AG04450 (cell line): ENCODE measurements at regions not wholly inside any gene's neighbourhood (a gene's known extent, or its start where the extent isn't known, plus 50 kb on each side); places are given as distances from the start of the nearest gene placed in this dataset.

Experiments
- CTCF ChIA-PET: fragments of 300-600, 350-600 bp; formaldehyde crosslinking; extraction: SDS; loops from one replicate; lab custom pipeline; 2022; ENCODE audit warnings: antibody characterized with exemption, inconsistent platforms; lab: Charles Lee
- POLR2A ChIA-PET: fragments of 350-600 bp; formaldehyde crosslinking; extraction: SDS; loops from one replicate; lab custom pipeline; 2021; ENCODE audit warnings: antibody characterized with exemption, inconsistent platforms; lab: Yijun Ruan, JAX
- DNase-seq: peaks from one replicate; pipeline ENCODE4 v3.0.0-alpha.2; 2011; ENCODE audit warnings: low read depth, low spot score
- H3K27ac ChIP-seq: one replicate; pipeline ENCODE4 v1.5.1; 2012; ENCODE audit warnings: low read depth, low read length, control low read depth
- H3K27me3 ChIP-seq: one replicate; pipeline ENCODE4 v1.6.0; 2012; ENCODE audit warnings: low read length; ENCODE audit not compliant: control insufficient read depth, insufficient read depth
- H3K4me3 ChIP-seq: 2 replicates; pipeline ENCODE4 v1.5.1; 2011; ENCODE audit warnings: mild to moderate bottlenecking, low read depth, low read length, control low read depth
- H3K9me3 ChIP-seq: 2 replicates; pipeline ENCODE4 v1.5.1; 2012; ENCODE audit warnings: low read length; ENCODE audit not compliant: control insufficient read depth, insufficient read depth
- CTCF ChIP-seq: IDR thresholded peaks from 2 replicates; pipeline ENCODE4 v1.5.1; 2011; ENCODE audit warnings: low read depth, low read length, control low read depth, inconsistent platforms

- no peak overlapping the region for H3K27ac ChIP-seq
- H3K4me3 ChIP-seq: no peak overlapping the region
- no peak for TF ChIP-seq CTCF
- H3K9me3 ChIP-seq: 0 out of 2 replicates have a peak, but pooled peaks cover 4% of the 10 kb centered on the region
- DNase-seq: no peak
- CTCF ChIA-PET: no interaction called here
- POLR2A ChIA-PET: no interaction called here
- no peaks in the 10 kb centered on the region for H3K27me3 ChIP-seq
Observed at GRCh38 chr5:156004754-156005153, 322.2 kb upstream of the SGCD start.

GRCh38 chr5:156006026-156006647 is 320.8 kb upstream of the SGCD start:
- no peak overlapping the region for H3K4me3 ChIP-seq
- TF ChIP-seq CTCF: no peak
- H3K27ac ChIP-seq: no peak overlapping the region
- no peak for DNase-seq
- no peaks in the 10 kb centered on the region for H3K27me3 ChIP-seq
- ChIA-PET CTCF (interaction anchor here (0.8 kb wide), 1 partner anchor 1126 kb away, joined by 3 read pairs; no protein-coding TSS in a partner anchor), POLR2A (no interaction called here)
- 0 out of 2 replicates have a peak, but pooled peaks cover 4% of the 10 kb centered on the region for H3K9me3 ChIP-seq

- Histone ChIP-seq H3K4me3 (no peak overlapping the region), H3K27me3 (no peaks in the 10 kb centered on the region), H3K27ac (no peak overlapping the region), H3K9me3 (0 out of 2 replicates have a peak, but pooled peaks cover 4% of the 10 kb centered on the region)
- no peak for DNase-seq
- CTCF ChIA-PET: no interaction called here
- no peak for TF ChIP-seq CTCF
- POLR2A ChIA-PET: no interaction called here
Observed at GRCh38 chr5:156008844-156009243, 318.1 kb upstream of the SGCD start.

- POLR2A ChIA-PET: no interaction called here
Observed at GRCh38 chr5:156009583-156009982, 317.4 kb upstream of the SGCD start.

More at GRCh38 chr5:156009583-156009982, 317.4 kb upstream of the SGCD start:
- Histone ChIP-seq H3K27ac (no peak overlapping the region), H3K9me3 (0 out of 2 replicates have a peak, but pooled peaks cover 4% of the 10 kb centered on the region), H3K27me3 (no peaks in the 10 kb centered on the region), H3K4me3 (no peak overlapping the region)
- no peak for DNase-seq
- TF ChIP-seq CTCF: no peak
- CTCF ChIA-PET: no interaction called here
